SK-N-SH treated with all-trans-retinoic acid at 6 μM for 48 hours (cell line): ENCODE measurements at regions not wholly inside any gene's neighbourhood (a gene's known extent, or its start where the extent isn't known, plus 50 kb on each side); places are given as distances from the start of the nearest gene placed in this dataset.

Source experiments
- ATAC-seq: fragments of 200-7000 bp; cut with Tn5 transposase; 3 replicates; pipeline ENCODE4 v1.9.1; 2020; ENCODE audit warnings: mild to moderate bottlenecking, moderate library complexity
- BACH2 ChIP-seq: fragments of 250-450 bp; sonication (Bioruptor Pico); IDR thresholded peaks from 2 replicates; pipeline ENCODE4 v1.9.0; 2021; ENCODE audit warnings: mild to moderate bottlenecking, borderline replicate concordance
- CSDC2 ChIP-seq: fragments of 250-450 bp; sonication (Bioruptor Pico); IDR thresholded peaks from 2 replicates; pipeline ENCODE4 v1.5.0; 2020; ENCODE audit warnings: mild to moderate bottlenecking, moderate library complexity
- CSRNP3 ChIP-seq: fragments of 250-450 bp; sonication (Bioruptor Pico); IDR thresholded peaks from 2 replicates; pipeline ENCODE4 v1.5.1; 2021; ENCODE audit warnings: mild to moderate bottlenecking, moderate library complexity
- ESRRG ChIP-seq: fragments of 250-450 bp; sonication (Bioruptor Pico); IDR thresholded peaks from 2 replicates; pipeline ENCODE4 v1.6.1; 2021; ENCODE audit warnings: mild to moderate bottlenecking
- GLIS3 ChIP-seq: fragments of 250-450 bp; sonication (Bioruptor Pico); IDR thresholded peaks from 2 replicates; pipeline ENCODE4 v1.5.0; 2020; ENCODE audit warnings: mild to moderate bottlenecking, moderate library complexity
- ISL1 ChIP-seq: fragments of 250-450 bp; sonication (Bioruptor Pico); IDR thresholded peaks from 2 replicates; pipeline ENCODE4 v2.1.2; 2022; ENCODE audit warnings: mild to moderate bottlenecking, moderate library complexity
- OSR1 ChIP-seq: fragments of 250-450 bp; sonication (Bioruptor Pico); IDR thresholded peaks from 2 replicates; pipeline ENCODE4 v1.8.0; 2022; ENCODE audit warnings: moderate library complexity, mild to moderate bottlenecking, inconsistent platforms
- PATZ1 ChIP-seq: fragments of 250-450 bp; sonication (Bioruptor Pico); IDR thresholded peaks from 2 replicates; pipeline ENCODE4 v1.8.0; 2020; ENCODE audit warnings: mild to moderate bottlenecking, moderate library complexity, borderline replicate concordance
- POU6F1 ChIP-seq: fragments of 250-450 bp; sonication (Bioruptor Pico); IDR thresholded peaks from 2 replicates; pipeline ENCODE4 v1.8.0; 2021; ENCODE audit warnings: low read depth, mild to moderate bottlenecking, moderate library complexity, borderline replicate concordance
- PPARA ChIP-seq: fragments of 250-450 bp; sonication (Bioruptor Pico); IDR thresholded peaks from 2 replicates; pipeline ENCODE4 v1.5.0; 2020; ENCODE audit warnings: mild to moderate bottlenecking, borderline replicate concordance
- RARB ChIP-seq: fragments of 250-450 bp; sonication (Bioruptor Pico); IDR thresholded peaks from 2 replicates; pipeline ENCODE4 v1.8.0; 2021; ENCODE audit warnings: mild to moderate bottlenecking, moderate library complexity
- SNAI2 ChIP-seq: fragments of 250-450 bp; sonication (Bioruptor Pico); IDR thresholded peaks from 2 replicates; pipeline ENCODE4 v1.5.0; 2020; ENCODE audit warnings: mild to moderate bottlenecking, moderate library complexity
- TCF4 ChIP-seq: fragments of 250-450 bp; sonication (Bioruptor Pico); IDR thresholded peaks from 2 replicates; pipeline ENCODE4 v1.8.0; 2021; ENCODE audit warnings: mild to moderate bottlenecking, moderate library complexity, borderline replicate concordance
- TOX ChIP-seq: fragments of 250-450 bp; sonication (Bioruptor Pico); IDR thresholded peaks from 2 replicates; pipeline ENCODE4 v1.8.0; 2021; ENCODE audit warnings: mild to moderate bottlenecking, moderate library complexity, borderline replicate concordance
- ZC3H10 ChIP-seq: fragments of 250-450 bp; sonication (Bioruptor Pico); IDR thresholded peaks from 2 replicates; pipeline ENCODE4 v1.5.1; 2021; ENCODE audit warnings: mild to moderate bottlenecking, moderate library complexity
- ZFP3 ChIP-seq: fragments of 250-450 bp; sonication (Bioruptor Pico); IDR thresholded peaks from 2 replicates; pipeline ENCODE4 v1.5.0; 2020; ENCODE audit warnings: mild to moderate bottlenecking, moderate library complexity
- ZFP30 ChIP-seq: fragments of 450-650 bp; formaldehyde crosslinking; IDR thresholded peaks from 2 replicates; pipeline ENCODE4 v1.5.0; 2022; ENCODE audit warnings: mild to moderate bottlenecking, moderate library complexity
- ZNF70 ChIP-seq: fragments of 450-650 bp; formaldehyde crosslinking; IDR thresholded peaks from 2 replicates; pipeline ENCODE4 v1.5.0; 2020; ENCODE audit warnings: mild to moderate bottlenecking, moderate library complexity
- ZNF8 ChIP-seq: fragments of 450-650 bp; formaldehyde crosslinking; IDR thresholded peaks from 2 replicates; pipeline ENCODE4 v1.5.0; 2020; ENCODE audit warnings: mild to moderate bottlenecking, moderate library complexity
- TF ChIP-seq, protein P1 (sequence below): fragments of 250-450 bp; sonication (Bioruptor Pico); IDR thresholded peaks from 2 replicates; pipeline ENCODE4 v1.5.1; 2020; ENCODE audit warnings: low read depth, mild to moderate bottlenecking, moderate library complexity

DNA sequence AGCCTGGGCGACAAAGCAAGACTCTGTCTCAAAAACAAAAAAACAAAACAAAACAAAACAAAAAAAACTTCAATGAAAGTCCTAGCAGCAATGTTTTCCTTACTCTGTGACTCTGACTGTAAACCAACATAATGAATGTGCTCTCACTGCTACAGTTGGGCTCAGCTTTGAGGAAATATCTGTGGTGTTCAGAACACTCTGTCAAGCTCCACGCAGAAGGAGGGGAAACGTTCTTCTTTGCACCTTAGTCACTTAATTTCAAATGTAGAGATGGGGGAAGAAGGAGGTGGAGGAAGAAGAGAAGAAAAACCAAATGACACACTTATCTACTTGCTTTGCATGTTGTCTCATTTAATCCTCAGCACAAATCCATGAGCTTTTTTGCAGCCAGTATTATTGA lies 107.1 kb upstream of the UBE3A start:
- no peak for ATAC-seq
- no peak for TF ChIP-seq ZFP30
- TF ChIP-seq ESRRG = no peak
- TF ChIP-seq, protein P1, sequence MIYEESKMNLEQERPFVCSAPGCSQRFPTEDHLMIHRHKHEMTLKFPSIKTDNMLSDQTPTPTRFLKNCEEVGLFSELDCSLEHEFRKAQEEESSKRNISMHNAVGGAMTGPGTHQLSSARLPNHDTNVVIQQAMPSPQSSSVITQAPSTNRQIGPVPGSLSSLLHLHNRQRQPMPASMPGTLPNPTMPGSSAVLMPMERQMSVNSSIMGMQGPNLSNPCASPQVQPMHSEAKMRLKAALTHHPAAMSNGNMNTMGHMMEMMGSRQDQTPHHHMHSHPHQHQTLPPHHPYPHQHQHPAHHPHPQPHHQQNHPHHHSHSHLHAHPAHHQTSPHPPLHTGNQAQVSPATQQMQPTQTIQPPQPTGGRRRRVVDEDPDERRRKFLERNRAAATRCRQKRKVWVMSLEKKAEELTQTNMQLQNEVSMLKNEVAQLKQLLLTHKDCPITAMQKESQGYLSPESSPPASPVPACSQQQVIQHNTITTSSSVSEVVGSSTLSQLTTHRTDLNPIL (CRISPR knock-in tag) = no peak
- no peak for TF ChIP-seq ISL1 (CRISPR knock-in tag)
- TF ChIP-seq POU6F1 (CRISPR knock-in tag) = no peak
- no peak for TF ChIP-seq PPARA (CRISPR knock-in tag)

- TF ChIP-seq ZNF70 (CRISPR knock-in tag) = no peak
- no peak for TF ChIP-seq ZC3H10 (CRISPR knock-in tag)
- no peak for TF ChIP-seq TCF4 (CRISPR knock-in tag)
- TF ChIP-seq GLIS3 (CRISPR knock-in tag) = no peak
- TF ChIP-seq RARB (CRISPR knock-in tag) = no peak
- no peak for TF ChIP-seq ZFP3 (CRISPR knock-in tag)
- no peak for TF ChIP-seq ISL1 (CRISPR knock-in tag)
- TF ChIP-seq CSDC2 (CRISPR knock-in tag) = no peak
- TF ChIP-seq BACH2 (CRISPR knock-in tag) = no peak
- no peak for TF ChIP-seq SNAI2 (CRISPR knock-in tag)
- TF ChIP-seq, protein P1 (CRISPR knock-in tag) = no peak
- TF ChIP-seq PPARA (CRISPR knock-in tag) = no peak
- TF ChIP-seq TOX (CRISPR knock-in tag) = no peak
- no peak for TF ChIP-seq CSRNP3 (CRISPR knock-in tag)
- TF ChIP-seq, all 23 proteins: peak for 0
- no peak for ATAC-seq
Measured at GRCh38 chr15:25545017-25545416, 106.2 kb upstream of the UBE3A start.

DNA sequence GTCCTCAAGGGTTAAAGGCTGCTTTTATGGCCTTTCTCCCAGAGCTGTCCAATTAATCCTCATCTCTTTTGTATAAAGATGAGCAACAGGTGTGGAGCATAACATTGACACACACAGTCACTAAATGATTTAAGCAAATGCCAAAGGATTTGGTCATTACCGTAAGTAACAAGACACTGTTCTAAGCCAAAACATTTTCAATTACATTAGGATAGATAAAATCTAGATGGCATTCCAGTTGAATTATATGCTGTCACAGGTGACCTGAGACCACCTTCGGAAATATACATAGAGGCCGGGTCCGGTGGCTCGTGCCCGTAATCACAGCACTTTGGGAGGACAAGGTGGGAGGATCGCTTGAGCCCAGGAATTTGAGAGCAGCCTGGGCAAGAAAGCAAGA lies 105.3 kb upstream of the UBE3A start:
- no peak for ATAC-seq
- TF ChIP-seq TOX (CRISPR knock-in tag) (no peak), ISL1 (CRISPR knock-in tag) (peak; percentile 51), ZNF8 (CRISPR knock-in tag) (no peak)

- no peak for TF ChIP-seq TCF4 (CRISPR knock-in tag)
- no peak for TF ChIP-seq SNAI2 (CRISPR knock-in tag)
- no peak for TF ChIP-seq CSRNP3 (CRISPR knock-in tag)
- no peak for TF ChIP-seq PATZ1 (CRISPR knock-in tag)
- TF ChIP-seq OSR1 = no peak
- peak; percentile 18; the same call in 2 of the 3 replicates for ATAC-seq
Measured at GRCh38 chr15:25543196-25543595, 104.4 kb upstream of the UBE3A start.
